PC-9 (cell line): ENCODE measurements at regions not wholly inside any gene's neighbourhood (a gene's known extent, or its start where the extent isn't known, plus 50 kb on each side); places are given as distances from the start of the nearest gene placed in this dataset.

Experiments used
- CTCF ChIP-seq: fragments of 200-600 bp; sonication (generic); conservative IDR thresholded peaks from 2 replicates; pipeline ENCODE4 v1.6.1; 2017; ENCODE audit warnings: mixed run types, antibody characterized with exemption, mild to moderate bottlenecking, moderate library complexity
- EZH2 ChIP-seq: fragments of 200-600 bp; sonication (generic); IDR thresholded peaks from 2 replicates; pipeline ENCODE4 v1.8.0; 2017; ENCODE audit warnings: antibody characterized with exemption, low read depth

- no peak for TF ChIP-seq CTCF
- TF ChIP-seq EZH2 = no peak
Measured at GRCh38 chr10:105925045-105925785, 1239.3 kb downstream of the SORCS1 start.
